HCT116 (cell line): ENCODE measurements at regions not wholly inside any gene's neighbourhood (a gene's known extent, or its start where the extent isn't known, plus 50 kb on each side); places are given as distances from the start of the nearest gene placed in this dataset.

ENCODE experiments used
- ATAC-seq: fragments of 200-7000 bp; cut with Tn5 transposase; 2 replicates; pipeline ENCODE4 v1.9.1; 2020; ENCODE audit warnings: mild to moderate bottlenecking, moderate library complexity
- BruUV-seq: library from RNA; stranded (reverse); fragments of 400-500 nt; replicated peaks from 2 replicates; lab custom pipeline; 2021; lab: Mats Ljungman, UMichigan
- CTCF ChIA-PET: fragments of 300-600 bp; sonication (Branson Sonifier 250); formaldehyde crosslinking; loops from one replicate; lab custom pipeline; 2021; ENCODE audit warnings: antibody characterized with exemption; lab: Charles Lee
- POLR2A ChIA-PET: fragments of 300-600, 350-600 bp; sonication (Branson Sonifier 250); formaldehyde crosslinking; loops from one replicate; lab custom pipeline; 2021; ENCODE audit warnings: antibody characterized with exemption; lab: Charles Lee
- RAD21 ChIA-PET, 2 experiments: fragments of 300-600 bp; sonication (Branson Sonifier 250); formaldehyde crosslinking; loops; one replicate each; lab custom pipeline; 2023; ENCODE audit warnings: low total read pairs in 2 of 2; ENCODE audit not compliant: uncharacterized antibody in 2 of 2, unreplicated experiment in 2 of 2, low non-redundant PET in 1 of 2; lab: Charles Lee
- DNase-seq: peaks from one replicate; pipeline ENCODE4 v3.0.0-alpha.2; 2010; ENCODE audit warnings: low read depth, low spot score
- H2AFZ ChIP-seq: fragments of 200-600 bp; shearing (Covaris generic), sonication (generic); 2 replicates; pipeline ENCODE4 v1.6.1; 2017; ENCODE audit warnings: low read depth, mixed run types, mixed read lengths, antibody characterized with exemption, low read length; ENCODE audit not compliant: poor library complexity, severe bottlenecking
- H3K27ac ChIP-seq: 2 replicates; pipeline ENCODE4 v1.5.1; 2012; ENCODE audit warnings: low read depth, low read length
- H3K27me3 ChIP-seq: fragments of 200-600 bp; sonication (generic); 2 replicates; pipeline ENCODE4 v1.6.1; 2016; ENCODE audit warnings: mixed run types, low read length, mixed read lengths; ENCODE audit not compliant: insufficient read depth
- H3K36me3 ChIP-seq, 2 experiments: fragments of 200-500 bp in 1 of 2; fragments of 200-600 bp in 1 of 2; sonication (Bioruptor generic) in 1 of 2; sonication (generic) in 1 of 2; 2 replicates each; pipeline versions ENCODE4 v1.5.1 to v1.6.1; 2014 to 2016; ENCODE audit warnings: low read length in 2 of 2, inconsistent platforms in 1 of 2, mixed read lengths in 1 of 2, mixed run types in 1 of 2; ENCODE audit not compliant: insufficient read depth in 2 of 2, control insufficient read depth in 1 of 2
- H3K4me1 ChIP-seq, 2 experiments: fragments of 200-600 bp in 1 of 2; sonication (generic) in 1 of 2; 2 replicates each; pipeline versions ENCODE4 v1.5.1 to v1.6.1; 2012 to 2017; ENCODE audit warnings: low read length in 2 of 2, inconsistent platforms in 1 of 2, mild to moderate bottlenecking in 1 of 2, mixed read lengths in 1 of 2, mixed run types in 1 of 2, moderate library complexity in 1 of 2; ENCODE audit not compliant: insufficient read depth in 2 of 2, control insufficient read depth in 1 of 2
- H3K4me2 ChIP-seq: fragments of 200-600 bp; sonication (generic); 2 replicates; pipeline ENCODE4 v1.6.1; 2017; ENCODE audit warnings: mixed run types, low read length, mixed read lengths
- H3K4me3 ChIP-seq, 2 experiments: fragments of 200-600 bp in 1 of 2; sonication (generic) in 1 of 2; replicated peaks in 1 of 2; 2 replicates each; pipeline ENCODE4 v1.5.1; 2011 to 2016; ENCODE audit warnings: low read length in 2 of 2, control low read depth in 1 of 2, low read depth in 1 of 2, mild to moderate bottlenecking in 1 of 2, mixed read lengths in 1 of 2, mixed run types in 1 of 2
- H3K79me2 ChIP-seq: fragments of 200-600 bp; sonication (generic); 2 replicates; pipeline ENCODE4 v1.6.1; 2017; ENCODE audit warnings: mild to moderate bottlenecking, mixed run types, low read length, moderate library complexity, mixed read lengths; ENCODE audit not compliant: insufficient read depth
- H3K9ac ChIP-seq: fragments of 200-600 bp; sonication (generic); 2 replicates; pipeline ENCODE4 v1.6.1; 2016; ENCODE audit warnings: low read length, mixed read lengths
- H3K9me2 ChIP-seq: fragments of 200-600 bp; sonication (generic), shearing (Covaris generic); 2 replicates; pipeline ENCODE4 v1.6.1; 2017; ENCODE audit warnings: mixed run types, mild to moderate bottlenecking, moderate library complexity; ENCODE audit not compliant: insufficient read depth
- H3K9me3 ChIP-seq, 2 experiments: fragments of 200-500 bp in 1 of 2; fragments of 200-600 bp in 1 of 2; sonication (Bioruptor generic) in 1 of 2; sonication (generic) in 1 of 2; 2 replicates each; pipeline ENCODE4 v1.6.1; 2014 to 2017; ENCODE audit warnings: low read length in 2 of 2, mixed read lengths in 2 of 2, inconsistent platforms in 1 of 2, low read depth in 1 of 2, mild to moderate bottlenecking in 1 of 2, mixed run types in 1 of 2, moderate library complexity in 1 of 2; ENCODE audit not compliant: control insufficient read depth in 1 of 2, insufficient read depth in 1 of 2
- H4K20me1 ChIP-seq: fragments of 200-600 bp; sonication (generic), shearing (Covaris generic); 2 replicates; pipeline ENCODE4 v1.6.1; 2017; ENCODE audit warnings: mixed run types, mild to moderate bottlenecking, moderate library complexity; ENCODE audit not compliant: insufficient read depth
- ATF3 ChIP-seq: IDR thresholded peaks from 2 replicates; pipeline ENCODE4 v1.6.1; 2012
- CBX3 ChIP-seq: IDR thresholded peaks from 2 replicates; pipeline ENCODE4 v1.6.1; 2012; ENCODE audit warnings: low read depth
- CTCF ChIP-seq, 3 experiments: fragments of 200-600 bp in 1 of 3; sonication (generic) in 1 of 3; IDR thresholded peaks in 2 of 3; conservative IDR thresholded peaks in 1 of 3; 2 replicates each; pipeline ENCODE4 v1.5.1; 2012 to 2017; ENCODE audit warnings: low read depth in 2 of 3, low read length in 2 of 3, antibody characterized with exemption in 1 of 3, borderline replicate concordance in 1 of 3, control low read depth in 1 of 3, mild to moderate bottlenecking in 1 of 3, mixed read lengths in 1 of 3, mixed run types in 1 of 3, moderate library complexity in 1 of 3; ENCODE audit not compliant: insufficient read depth in 1 of 3
- EGR1 ChIP-seq: IDR thresholded peaks from 2 replicates; pipeline ENCODE4 v1.6.1; 2012; ENCODE audit warnings: low read depth
- ELF1 ChIP-seq: IDR thresholded peaks from 2 replicates; pipeline ENCODE4 v1.6.1; 2012; ENCODE audit warnings: low read depth, borderline replicate concordance
- EZH2 ChIP-seq: fragments of 200-600 bp; sonication (generic); IDR thresholded peaks from 2 replicates; pipeline ENCODE4 v1.6.1; 2017; ENCODE audit warnings: antibody characterized with exemption, mixed run types
- EZH2phosphoT487 ChIP-seq: fragments of 200-600 bp; IDR thresholded peaks from 2 replicates; pipeline ENCODE4 v1.6.1; 2018; ENCODE audit warnings: antibody characterized with exemption, borderline replicate concordance
- FOSL1 ChIP-seq: IDR thresholded peaks from 2 replicates; pipeline ENCODE4 v1.6.1; 2012; ENCODE audit warnings: low read depth
- MAX ChIP-seq: IDR thresholded peaks from 2 replicates; pipeline ENCODE4 v1.6.1; 2012
- POLR2AphosphoS5 ChIP-seq: IDR thresholded peaks from 2 replicates; pipeline ENCODE4 v1.6.1; 2011; ENCODE audit warnings: mild to moderate bottlenecking, low read depth, low read length, moderate library complexity
- REST ChIP-seq: IDR thresholded peaks from 2 replicates; pipeline ENCODE4 v1.6.1; 2012; ENCODE audit warnings: low read depth
- SIN3A ChIP-seq: IDR thresholded peaks from 2 replicates; pipeline ENCODE4 v1.6.1; 2012; ENCODE audit warnings: low read depth
- SP1 ChIP-seq: IDR thresholded peaks from 2 replicates; pipeline ENCODE4 v1.6.1; 2012; ENCODE audit warnings: low read depth
- SRF ChIP-seq: IDR thresholded peaks from 2 replicates; pipeline ENCODE4 v1.6.1; 2012; ENCODE audit warnings: low read depth
- TCF7L2 ChIP-seq: IDR thresholded peaks from 2 replicates; pipeline ENCODE4 v1.7.0; 2011; ENCODE audit warnings: borderline replicate concordance, inconsistent platforms; ENCODE audit not compliant: insufficient read depth, insufficient read length; ENCODE audit errors: extremely low read depth
- YY1 ChIP-seq: IDR thresholded peaks from 2 replicates; pipeline ENCODE4 v1.6.1; 2011; ENCODE audit warnings: low read length, low read depth, moderate library complexity, mild to moderate bottlenecking; ENCODE audit not compliant: insufficient replicate concordance; ENCODE audit errors: extremely low read depth
- ZBTB33 ChIP-seq: IDR thresholded peaks from 2 replicates; pipeline ENCODE4 v1.6.1; 2011; ENCODE audit warnings: mild to moderate bottlenecking, low read length, moderate library complexity; ENCODE audit not compliant: insufficient replicate concordance; ENCODE audit errors: extremely low read depth
- intact Hi-C: fragments of 100-400 bp; cut with micrococcal nuclease; formaldehyde crosslinking; loops from 2 replicates; pipeline ENCODE4 v1.10.0; 2022

GRCh38 chr12:98127854-98128253 is 387.5 kb upstream of the TMPO start:
- no peak for ATAC-seq
- Histone ChIP-seq H2AFZ (no peak overlapping the region), H3K4me3 (no peak overlapping the region)
- TF ChIP-seq SIN3A = no peak
- TF ChIP-seq EGR1 = no peak
- no peak for TF ChIP-seq REST
- no peak for TF ChIP-seq SRF
- no peak for TF ChIP-seq ZBTB33
- no peak for TF ChIP-seq ELF1
- no peak for TF ChIP-seq POLR2AphosphoS5
- TF ChIP-seq SP1 = no peak
- no peak for TF ChIP-seq ATF3
- TF ChIP-seq CBX3 = no peak
- no peak for TF ChIP-seq YY1
- TF ChIP-seq EZH2phosphoT487 = no peak
- TF ChIP-seq CTCF (IDR thresholded peaks at IDR 0.05 in 2 of 3, conservative IDR thresholded peaks at IDR 0.05 in 1 of 3; ENCODE audit: borderline replicate concordance in 1 of 3, insufficient read depth in 1 of 3, low read depth in 2 of 3, low read length in 2 of 3) = no peak
- TF ChIP-seq EZH2 = no peak
- no peak for TF ChIP-seq TCF7L2
- no peak for TF ChIP-seq MAX
- no peak for TF ChIP-seq FOSL1
- TF ChIP-seq, all 23 proteins: peak for 0
- H3K9me3 ChIP-seq = no peaks in the 10 kb centered on the region
- no peaks in the 10 kb centered on the region for H3K36me3 ChIP-seq
- H3K9me2 ChIP-seq = no peaks in the 10 kb centered on the region
- CTCF ChIA-PET = no interaction called here
- intact Hi-C loops = no loop called here
- POLR2A ChIA-PET = no interaction called here
- no peaks in the 10 kb centered on the region for H4K20me1 ChIP-seq
- no peaks in the 10 kb centered on the region for H3K4me1 ChIP-seq
- DNase-seq = no peak
- H3K27ac ChIP-seq = no peak overlapping the region
- H3K27me3 ChIP-seq = peaks cover 49% of the 10 kb centered on the region
- no peaks in the 10 kb centered on the region for H3K79me2 ChIP-seq
- RAD21 ChIA-PET = no interaction called here
- BruUV-seq = no TSS peak
- H3K4me2 ChIP-seq = no peak overlapping the region
- H3K9ac ChIP-seq = no peak overlapping the region
